Osteocyte (in vitro differentiated cells): ENCODE measurements at regions not wholly inside any gene's neighbourhood (a gene's known extent, or its start where the extent isn't known, plus 50 kb on each side); places are given as distances from the start of the nearest gene placed in this dataset.
A peak's percentile ranks its signal among the peaks of the same experiment; 100 is the strongest.

Experiments
- DNase-seq: peaks from one replicate; pipeline ENCODE4 v3.0.0; 2021; ENCODE audit warnings: mixed read lengths; ENCODE audit not compliant: unreplicated experiment; ENCODE audit errors: extremely low spot score
- H3K27ac Mint-ChIP-seq: one replicate; pipeline ENCODE4 v1.8.0; 2021; ENCODE audit warnings: mild to moderate bottlenecking, mixed read lengths; ENCODE audit not compliant: unreplicated experiment
- H3K27me3 Mint-ChIP-seq: one replicate; pipeline ENCODE4 v1.8.0; 2021; ENCODE audit warnings: mixed read lengths; ENCODE audit not compliant: unreplicated experiment
- H3K36me3 Mint-ChIP-seq: one replicate; pipeline ENCODE4 v1.8.0; 2021; ENCODE audit warnings: mixed read lengths; ENCODE audit not compliant: unreplicated experiment
- H3K4me1 Mint-ChIP-seq: one replicate; pipeline ENCODE4 v1.8.0; 2021; ENCODE audit warnings: mixed read lengths; ENCODE audit not compliant: unreplicated experiment
- H3K4me3 Mint-ChIP-seq: one replicate; pipeline ENCODE4 v1.8.0; 2021; ENCODE audit warnings: mild to moderate bottlenecking, moderate library complexity, mixed read lengths; ENCODE audit not compliant: unreplicated experiment
- H3K9me3 Mint-ChIP-seq: one replicate; pipeline ENCODE4 v1.8.0; 2021; ENCODE audit warnings: mixed read lengths; ENCODE audit not compliant: unreplicated experiment
- TF ChIP-seq, protein P1 (sequence below): fragments of 200-600 bp; sonication (generic); IDR thresholded peaks from 2 replicates; pipeline ENCODE4 v1.5.0; 2021; ENCODE audit warnings: antibody characterized with exemption, mild to moderate bottlenecking, moderate library complexity

- Mint-ChIP-seq H3K27me3 (no peaks in the 10 kb centered on the region), H3K4me3 (no peak overlapping the region), H3K36me3 (no peaks in the 10 kb centered on the region), H3K27ac (no peak overlapping the region), H3K4me1 (peaks cover 4% of the 10 kb centered on the region), H3K9me3 (no peaks in the 10 kb centered on the region)
- TF ChIP-seq, protein P1, sequence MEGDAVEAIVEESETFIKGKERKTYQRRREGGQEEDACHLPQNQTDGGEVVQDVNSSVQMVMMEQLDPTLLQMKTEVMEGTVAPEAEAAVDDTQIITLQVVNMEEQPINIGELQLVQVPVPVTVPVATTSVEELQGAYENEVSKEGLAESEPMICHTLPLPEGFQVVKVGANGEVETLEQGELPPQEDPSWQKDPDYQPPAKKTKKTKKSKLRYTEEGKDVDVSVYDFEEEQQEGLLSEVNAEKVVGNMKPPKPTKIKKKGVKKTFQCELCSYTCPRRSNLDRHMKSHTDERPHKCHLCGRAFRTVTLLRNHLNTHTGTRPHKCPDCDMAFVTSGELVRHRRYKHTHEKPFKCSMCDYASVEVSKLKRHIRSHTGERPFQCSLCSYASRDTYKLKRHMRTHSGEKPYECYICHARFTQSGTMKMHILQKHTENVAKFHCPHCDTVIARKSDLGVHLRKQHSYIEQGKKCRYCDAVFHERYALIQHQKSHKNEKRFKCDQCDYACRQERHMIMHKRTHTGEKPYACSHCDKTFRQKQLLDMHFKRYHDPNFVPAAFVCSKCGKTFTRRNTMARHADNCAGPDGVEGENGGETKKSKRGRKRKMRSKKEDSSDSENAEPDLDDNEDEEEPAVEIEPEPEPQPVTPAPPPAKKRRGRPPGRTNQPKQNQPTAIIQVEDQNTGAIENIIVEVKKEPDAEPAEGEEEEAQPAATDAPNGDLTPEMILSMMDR = peak; percentile 40
- DNase-seq = no peak
Measured at GRCh38 chr19:28980236-28980868, 232.6 kb downstream of the UQCRFS1 start.

GRCh38 chr19:28977826-28978225 lies 235.1 kb downstream of the UQCRFS1 start:
- no peaks in the 10 kb centered on the region for H3K27me3 Mint-ChIP-seq
- H3K4me3 Mint-ChIP-seq = no peak overlapping the region
- H3K9me3 Mint-ChIP-seq = no peaks in the 10 kb centered on the region
- DNase-seq = no peak
- H3K27ac Mint-ChIP-seq = no peak overlapping the region
- no peaks in the 10 kb centered on the region for H3K36me3 Mint-ChIP-seq
- H3K4me1 Mint-ChIP-seq = peaks cover 4% of the 10 kb centered on the region
- TF ChIP-seq, protein P1 = peak; percentile 30

DNA sequence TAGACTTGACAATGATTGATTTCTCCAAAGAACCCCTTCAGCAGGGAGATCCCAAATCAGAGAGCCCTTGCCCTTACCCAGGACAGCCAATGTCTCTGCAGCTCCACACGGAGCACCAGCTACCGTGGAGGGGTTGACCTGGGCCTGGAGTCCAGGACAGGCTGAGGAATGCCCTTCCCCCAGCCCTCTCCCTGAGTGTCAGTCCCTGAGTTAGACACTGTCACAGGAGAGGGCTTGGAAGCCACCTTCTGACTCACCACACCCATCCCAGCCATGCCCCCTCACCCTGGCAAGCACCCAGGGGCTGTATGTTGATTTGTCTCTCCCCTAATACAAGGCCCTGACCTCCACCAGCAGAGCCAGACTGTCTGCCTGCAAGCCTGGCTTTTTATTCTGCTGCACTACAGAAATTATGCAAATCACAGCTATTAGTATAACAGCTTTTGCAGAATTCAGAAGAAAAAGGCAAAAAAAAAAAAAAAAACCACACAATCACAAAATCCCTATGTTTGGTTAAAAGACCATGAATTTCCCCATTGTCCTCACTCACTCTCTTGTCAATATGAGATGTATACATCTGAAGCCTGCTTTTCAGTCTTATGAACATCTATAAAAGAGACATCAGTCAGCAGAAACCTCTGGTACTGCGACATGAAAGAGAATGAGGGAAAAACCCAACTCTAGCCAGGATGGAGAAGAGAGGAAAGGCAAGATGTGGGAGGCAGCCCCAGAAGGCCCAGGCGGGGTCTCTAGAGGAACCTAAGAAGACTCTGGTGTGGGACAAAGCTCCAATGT lies 240.7 kb downstream of the UQCRFS1 start:
- H3K9me3 Mint-ChIP-seq = no peaks in the 10 kb centered on the region
- no peak overlapping the region for H3K27ac Mint-ChIP-seq
- no peak for DNase-seq
- peaks cover 22% of the 10 kb centered on the region for H3K4me1 Mint-ChIP-seq
- TF ChIP-seq, protein P1 = no peak
- no peaks in the 10 kb centered on the region for H3K36me3 Mint-ChIP-seq
- H3K4me3 Mint-ChIP-seq = no peak overlapping the region
- no peaks in the 10 kb centered on the region for H3K27me3 Mint-ChIP-seq

GRCh38 chr19:28971513-28971912 lies 241.4 kb downstream of the UQCRFS1 start:
- Mint-ChIP-seq H3K4me1 (peaks cover 30% of the 10 kb centered on the region), H3K36me3 (no peaks in the 10 kb centered on the region), H3K9me3 (no peaks in the 10 kb centered on the region), H3K27ac (no peak overlapping the region), H3K4me3 (no peak overlapping the region), H3K27me3 (no peaks in the 10 kb centered on the region)
- DNase-seq = no peak
- TF ChIP-seq, protein P1 = no peak

- peaks cover 35% of the 10 kb centered on the region for H3K4me1 Mint-ChIP-seq
- H3K27me3 Mint-ChIP-seq = no peaks in the 10 kb centered on the region
- H3K27ac Mint-ChIP-seq = no peak overlapping the region
- no peak overlapping the region for H3K4me3 Mint-ChIP-seq
- TF ChIP-seq, protein P1 = no peak
- no peak for DNase-seq
- H3K36me3 Mint-ChIP-seq = no peaks in the 10 kb centered on the region
- no peaks in the 10 kb centered on the region for H3K9me3 Mint-ChIP-seq
Measured at GRCh38 chr19:28971049-28971448, 241.9 kb downstream of the UQCRFS1 start.
